Suprapubic skin (tissue), 4 donors: ENCODE measurements at regions not wholly inside any gene's neighbourhood (a gene's known extent, or its start where the extent isn't known, plus 50 kb on each side); places are given as distances from the start of the nearest gene placed in this dataset.

Experiments used
- DNase-seq, 2 donors: peaks; one replicate each; pipeline ENCODE4 v3.0.0-alpha.2; 2019; ENCODE audit warnings: low spot score in 2 of 2
- H3K27ac ChIP-seq: fragments of 200-600 bp; sonication (generic); one replicate; pipeline ENCODE4 v1.5.1; 2019
- H3K27me3 ChIP-seq: fragments of 200-600 bp; sonication (generic); one replicate; pipeline ENCODE4 v1.5.1; 2019
- H3K36me3 ChIP-seq: fragments of 200-600 bp; sonication (generic); one replicate; pipeline ENCODE4 v1.5.1; 2019
- H3K4me1 ChIP-seq: fragments of 200-600 bp; sonication (generic); one replicate; pipeline ENCODE4 v1.5.1; 2019
- H3K4me3 ChIP-seq: fragments of 200-600 bp; sonication (generic); one replicate; pipeline ENCODE4 v1.5.1; 2019; ENCODE audit warnings: mild to moderate bottlenecking
- H3K9me3 ChIP-seq: fragments of 200-600 bp; sonication (generic); one replicate; pipeline ENCODE4 v1.5.1; 2019
- CTCF ChIP-seq, 2 donors: fragments of 200-600 bp in 1 of 2; fragments of 450-650 bp in 1 of 2; sonication (generic) in 1 of 2; IDR thresholded peaks; one replicate each; pipeline ENCODE4 v1.5.1; 2016 to 2019; ENCODE audit warnings: antibody characterized with exemption in 2 of 2, mild to moderate bottlenecking in 1 of 2, moderate library complexity in 1 of 2
- EP300 ChIP-seq: sonication (generic); formaldehyde crosslinking; IDR thresholded peaks from one replicate; pipeline ENCODE4 v1.6.1; 2017; ENCODE audit warnings: antibody characterized with exemption
- POLR2A ChIP-seq, 2 donors: fragments of 450-650 bp; IDR thresholded peaks; one replicate each; pipeline ENCODE4 v1.6.1; 2017; ENCODE audit warnings: antibody characterized with exemption in 2 of 2, mild to moderate bottlenecking in 2 of 2, moderate library complexity in 2 of 2
- POLR2AphosphoS5 ChIP-seq, 3 donors: sonication (generic); formaldehyde crosslinking; IDR thresholded peaks; one replicate each; pipeline ENCODE4 v1.6.1; 2017; ENCODE audit warnings: antibody characterized with exemption in 3 of 3
- WGBS: methylation state at CpG from one replicate; pipeline ENCODE4 v1.1.5; 2018; 5-methylcytosine and 5-hydroxymethylcytosine counted together

- WGBS, result 72% methylated on average over 4 of the region's 4 CpGs
- no peaks in the 10 kb centered on the region for H3K9me3 ChIP-seq
- H3K27me3 ChIP-seq, result no peaks in the 10 kb centered on the region
- H3K4me1 ChIP-seq, result no peaks in the 10 kb centered on the region
- no peaks in the 10 kb centered on the region for H3K36me3 ChIP-seq
- no peak overlapping the region for H3K4me3 ChIP-seq
- H3K27ac ChIP-seq, result no peak overlapping the region
- TF ChIP-seq POLR2AphosphoS5 (IDR thresholded peaks at IDR 0.05), result no peak
- no peak for TF ChIP-seq EP300
- no peak for TF ChIP-seq POLR2A (IDR thresholded peaks at IDR 0.05)
- no peak for TF ChIP-seq CTCF (IDR thresholded peaks at IDR 0.05)
- no peak for DNase-seq
These were observed 156.4 kb upstream of the RASGRP1 start for GRCh38 chr15:38720893-38721567.

GRCh38 chr15:38721568-38721945 is 156.9 kb upstream of the RASGRP1 start:
- WGBS, result 95% methylated on average over 3 of the region's 3 CpGs
- Histone ChIP-seq H3K27me3 (no peaks in the 10 kb centered on the region), H3K27ac (no peak overlapping the region), H3K36me3 (no peaks in the 10 kb centered on the region), H3K4me1 (no peaks in the 10 kb centered on the region), H3K4me3 (no peak overlapping the region), H3K9me3 (no peaks in the 10 kb centered on the region)
- TF ChIP-seq CTCF (IDR thresholded peaks at IDR 0.05) (no peak), POLR2A (IDR thresholded peaks at IDR 0.05) (no peak), POLR2AphosphoS5 (IDR thresholded peaks at IDR 0.05) (no peak), EP300 (no peak)
- no peak for DNase-seq

- H3K4me1 ChIP-seq, result no peaks in the 10 kb centered on the region
- H3K9me3 ChIP-seq, result no peaks in the 10 kb centered on the region
- 74% methylated on average over 1 of the region's 1 CpG for WGBS
- H3K27ac ChIP-seq, result no peak overlapping the region
- no peaks in the 10 kb centered on the region for H3K36me3 ChIP-seq
- no peak overlapping the region for H3K4me3 ChIP-seq
- DNase-seq, result no peak
- no peaks in the 10 kb centered on the region for H3K27me3 ChIP-seq
- TF ChIP-seq POLR2A (IDR thresholded peaks at IDR 0.05), result no peak
- no peak for TF ChIP-seq EP300
- no peak for TF ChIP-seq POLR2AphosphoS5 (IDR thresholded peaks at IDR 0.05)
- no peak for TF ChIP-seq CTCF (IDR thresholded peaks at IDR 0.05)
These were observed 157.6 kb upstream of the RASGRP1 start for GRCh38 chr15:38722236-38722635.

- Histone ChIP-seq H3K9me3 (no peaks in the 10 kb centered on the region), H3K36me3 (no peaks in the 10 kb centered on the region), H3K27me3 (no peaks in the 10 kb centered on the region), H3K27ac (no peak overlapping the region), H3K4me1 (no peaks in the 10 kb centered on the region), H3K4me3 (no peak overlapping the region)
- no peak for DNase-seq
- TF ChIP-seq POLR2A (IDR thresholded peaks at IDR 0.05) (no peak), EP300 (no peak), POLR2AphosphoS5 (IDR thresholded peaks at IDR 0.05) (no peak), CTCF (IDR thresholded peaks at IDR 0.05) (no peak)
- 98% methylated on average over 5 of the region's 5 CpGs for WGBS
These were observed 160.2 kb upstream of the RASGRP1 start for GRCh38 chr15:38724827-38725226.

- TF ChIP-seq CTCF (IDR thresholded peaks at IDR 0.05), result no peak
- no peak for TF ChIP-seq POLR2AphosphoS5 (IDR thresholded peaks at IDR 0.05)
- TF ChIP-seq POLR2A (IDR thresholded peaks at IDR 0.05), result no peak
- no peak for TF ChIP-seq EP300
- no peaks in the 10 kb centered on the region for H3K27me3 ChIP-seq
- DNase-seq, result no peak
- no peak overlapping the region for H3K4me3 ChIP-seq
- H3K36me3 ChIP-seq, result no peaks in the 10 kb centered on the region
- H3K27ac ChIP-seq, result no peak overlapping the region
- H3K4me1 ChIP-seq, result no peaks in the 10 kb centered on the region
- H3K9me3 ChIP-seq, result no peaks in the 10 kb centered on the region
- WGBS, result 74% methylated on average over 1 of the region's 1 CpG
These were observed 161.6 kb upstream of the RASGRP1 start for GRCh38 chr15:38726187-38726586.
